Endothelial cell (in vitro differentiated cells): ENCODE measurements at regions not wholly inside any gene's neighbourhood (a gene's known extent, or its start where the extent isn't known, plus 50 kb on each side); places are given as distances from the start of the nearest gene placed in this dataset.

Experiments
- DNase-seq: peaks from one replicate; pipeline ENCODE4 v3.0.0; 2021; ENCODE audit warnings: low spot score
- H3K27ac Mint-ChIP-seq: one replicate; pipeline ENCODE4 v1.8.0; 2021; ENCODE audit warnings: mixed read lengths, inconsistent platforms; ENCODE audit not compliant: unreplicated experiment
- H3K27me3 Mint-ChIP-seq: one replicate; pipeline ENCODE4 v1.8.0; 2021; ENCODE audit warnings: mild to moderate bottlenecking, moderate library complexity, mixed read lengths, inconsistent platforms; ENCODE audit not compliant: unreplicated experiment
- H3K36me3 Mint-ChIP-seq: one replicate; pipeline ENCODE4 v1.8.0; 2021; ENCODE audit warnings: mild to moderate bottlenecking, low read depth, mixed read lengths, inconsistent platforms; ENCODE audit not compliant: unreplicated experiment
- H3K4me1 Mint-ChIP-seq: one replicate; pipeline ENCODE4 v1.8.0; 2021; ENCODE audit warnings: mild to moderate bottlenecking, mixed read lengths, inconsistent platforms; ENCODE audit not compliant: unreplicated experiment
- H3K4me3 Mint-ChIP-seq: one replicate; pipeline ENCODE4 v1.8.0; 2021; ENCODE audit warnings: mild to moderate bottlenecking, mixed read lengths, inconsistent platforms; ENCODE audit not compliant: unreplicated experiment
- H3K9me3 Mint-ChIP-seq: one replicate; pipeline ENCODE4 v1.8.0; 2021; ENCODE audit warnings: mixed read lengths, inconsistent platforms; ENCODE audit not compliant: unreplicated experiment
- CTCF ChIP-seq: fragments of 200-600 bp; sonication (generic); IDR thresholded peaks from one replicate; pipeline ENCODE4 v1.5.0; 2021; ENCODE audit warnings: antibody characterized with exemption; ENCODE audit not compliant: unreplicated experiment

- Mint-ChIP-seq H3K4me1 (peaks cover 52% of the 10 kb centered on the region), H3K4me3 (no peak overlapping the region)
- DNase-seq: no peak
Measured at GRCh38 chr1:198904321-198904720, 265.5 kb downstream of the PTPRC start.

GRCh38 chr1:198906739-198907422 lies 268.0 kb downstream of the PTPRC start:
- Mint-ChIP-seq H3K27me3 (peaks cover 3% of the 10 kb centered on the region), H3K9me3 (no peaks in the 10 kb centered on the region), H3K27ac (peak overlapping the region; percentile 74), H3K4me1 (peaks cover 54% of the 10 kb centered on the region), H3K36me3 (peaks cover 4% of the 10 kb centered on the region), H3K4me3 (no peak overlapping the region)
- TF ChIP-seq CTCF: no peak
- DNase-seq: no peak

More at GRCh38 chr1:198904321-198904720, 265.5 kb downstream of the PTPRC start:
- Mint-ChIP-seq H3K27ac (peak overlapping the region; percentile 68), H3K36me3 (no peaks in the 10 kb centered on the region), H3K9me3 (no peaks in the 10 kb centered on the region), H3K27me3 (no peaks in the 10 kb centered on the region)
- no peak for TF ChIP-seq CTCF

- H3K27me3 Mint-ChIP-seq: peaks cover 3% of the 10 kb centered on the region
- no peaks in the 10 kb centered on the region for H3K9me3 Mint-ChIP-seq
- peak overlapping the region; percentile 74 for H3K27ac Mint-ChIP-seq
- peak; percentile 43 for TF ChIP-seq CTCF
- peaks cover 4% of the 10 kb centered on the region for H3K36me3 Mint-ChIP-seq
- no peak for DNase-seq
- no peak overlapping the region for H3K4me3 Mint-ChIP-seq
- peaks cover 57% of the 10 kb centered on the region for H3K4me1 Mint-ChIP-seq
Measured at GRCh38 chr1:198907423-198907746, 268.5 kb downstream of the PTPRC start.

GRCh38 chr1:198908995-198909394 lies 270.2 kb downstream of the PTPRC start:
- no peak for DNase-seq
- Mint-ChIP-seq H3K9me3 (no peaks in the 10 kb centered on the region), H3K27me3 (peaks cover 3% of the 10 kb centered on the region), H3K36me3 (peaks cover 4% of the 10 kb centered on the region), H3K27ac (no peak overlapping the region), H3K4me3 (no peak overlapping the region), H3K4me1 (peaks cover 53% of the 10 kb centered on the region)
- no peak for TF ChIP-seq CTCF

- DNase-seq: no peak
- no peaks in the 10 kb centered on the region for H3K9me3 Mint-ChIP-seq
- H3K4me1 Mint-ChIP-seq: peaks cover 50% of the 10 kb centered on the region
- peaks cover 3% of the 10 kb centered on the region for H3K27me3 Mint-ChIP-seq
- peaks cover 4% of the 10 kb centered on the region for H3K36me3 Mint-ChIP-seq
- H3K4me3 Mint-ChIP-seq: no peak overlapping the region
- TF ChIP-seq CTCF: no peak
- no peak overlapping the region for H3K27ac Mint-ChIP-seq
Measured at GRCh38 chr1:198909973-198910372, 271.1 kb downstream of the PTPRC start.
